Colon (tissue), 2 donors: ENCODE measurements at regions not wholly inside any gene's neighbourhood (a gene's known extent, or its start where the extent isn't known, plus 50 kb on each side); places are given as distances from the start of the nearest gene placed in this dataset.
"Not testable (repeated sequence)": the region's sequence is repeated elsewhere in the genome, so short reads cannot be mapped to it uniquely, and the experiment has no call there.

Source experiments
- FAIRE-seq: peaks from 2 replicates; lab custom pipeline; 2012; peaks lifted over from hg19 to GRCh38; lab: Jason Lieb, UNC
- donor health status: control.
- donor health status: control.

DNA sequence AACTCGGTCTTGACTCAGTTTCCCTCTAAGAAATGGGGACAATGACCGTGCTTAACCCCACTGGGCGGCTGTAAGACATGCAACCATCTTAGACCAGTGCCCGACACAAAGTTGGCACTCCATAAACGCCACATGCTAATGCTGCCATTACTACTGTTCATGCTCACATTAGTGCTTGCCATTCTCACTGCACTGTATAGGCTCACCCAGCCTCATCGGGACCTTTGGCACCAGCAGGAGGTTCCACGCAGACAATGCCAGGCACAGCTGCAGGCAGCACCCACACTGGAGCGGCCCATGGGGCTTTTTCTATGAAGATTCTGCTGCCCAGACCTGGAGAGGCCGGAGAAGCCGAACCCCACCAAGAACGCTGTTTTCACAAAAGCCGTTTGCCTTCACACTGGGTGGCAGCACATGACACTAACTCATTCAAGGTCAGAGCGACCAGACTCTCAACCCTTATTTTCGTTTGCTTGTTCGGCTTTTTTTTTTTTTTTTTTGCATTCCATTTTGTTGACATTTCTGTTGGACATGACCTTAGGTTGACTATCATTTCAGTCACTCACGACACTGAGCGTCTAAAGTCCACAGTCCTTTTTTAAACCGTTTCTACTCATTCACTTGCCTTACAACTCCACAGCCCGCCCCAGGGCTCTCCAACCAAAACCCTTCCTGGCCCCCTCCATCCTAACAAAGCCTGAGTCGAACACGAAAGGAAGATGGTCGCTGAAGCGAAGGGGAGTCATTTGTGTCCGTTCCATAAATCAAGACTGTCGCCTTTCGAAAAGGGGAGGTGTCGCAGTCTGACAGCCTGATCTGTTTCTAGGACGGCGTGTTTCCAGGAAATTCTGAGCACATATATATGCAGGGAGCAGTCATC lies 124.4 kb upstream of the RNF32 start:
- no peak for FAIRE-seq

DNA sequence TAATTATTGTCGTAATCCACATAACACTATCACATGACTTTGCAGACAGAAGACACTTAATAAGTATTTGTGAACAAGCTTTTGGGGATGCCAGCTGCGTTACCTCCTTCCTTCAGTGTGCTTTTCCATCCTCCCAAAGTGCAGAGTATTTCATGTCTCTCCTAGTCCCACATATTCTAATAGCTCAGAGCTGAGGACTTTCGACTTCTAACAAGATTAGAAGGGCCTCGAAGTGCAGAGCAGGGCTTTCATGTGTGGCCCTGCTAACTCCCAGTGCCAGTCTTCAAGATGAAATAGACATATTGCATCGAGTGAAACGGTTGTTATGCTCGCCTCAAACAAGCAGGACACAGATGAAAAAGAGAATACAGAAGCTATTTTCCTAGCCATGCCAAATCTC lies 125.7 kb upstream of the RNF32 start:
- no peak for FAIRE-seq

DNA sequence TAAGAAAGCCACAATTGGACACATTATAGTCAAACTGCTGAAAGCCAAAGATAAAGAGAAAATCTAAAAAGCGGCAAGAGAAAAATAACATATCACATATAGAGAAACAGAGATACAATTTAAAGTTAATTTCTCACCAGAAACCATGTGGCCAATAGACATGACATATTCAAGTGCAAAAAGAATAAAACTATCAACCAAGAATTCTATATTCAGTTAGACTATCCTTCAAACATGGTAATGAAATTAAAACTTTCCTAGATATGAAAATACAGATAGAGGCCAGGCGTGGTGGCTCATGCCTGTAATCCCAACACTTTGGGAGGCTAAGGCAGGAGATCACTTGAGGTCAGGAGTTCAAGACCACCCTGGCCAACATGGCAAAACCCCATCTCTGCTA lies 129.1 kb upstream of the RNF32 start:
- no peak for FAIRE-seq

DNA sequence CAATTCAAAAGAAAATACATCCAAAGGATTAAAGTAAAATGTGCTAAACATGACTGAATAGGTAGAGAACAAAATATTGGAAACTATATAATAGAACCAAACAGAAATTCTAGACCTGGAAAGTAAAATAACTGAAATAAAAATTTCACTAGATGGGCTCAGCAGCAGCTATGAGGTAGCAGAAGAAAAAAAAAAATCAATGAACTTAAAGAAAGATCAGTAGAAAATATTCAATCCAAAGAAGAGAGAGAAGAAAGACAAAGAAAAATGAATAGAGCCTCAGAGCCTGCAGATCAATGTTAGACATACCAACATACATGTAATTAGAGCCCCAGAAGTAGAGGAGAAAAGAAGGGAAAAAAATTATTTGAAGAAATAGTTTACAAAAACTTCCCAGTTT lies 129.6 kb upstream of the RNF32 start:
- FAIRE-seq = no peak

DNA sequence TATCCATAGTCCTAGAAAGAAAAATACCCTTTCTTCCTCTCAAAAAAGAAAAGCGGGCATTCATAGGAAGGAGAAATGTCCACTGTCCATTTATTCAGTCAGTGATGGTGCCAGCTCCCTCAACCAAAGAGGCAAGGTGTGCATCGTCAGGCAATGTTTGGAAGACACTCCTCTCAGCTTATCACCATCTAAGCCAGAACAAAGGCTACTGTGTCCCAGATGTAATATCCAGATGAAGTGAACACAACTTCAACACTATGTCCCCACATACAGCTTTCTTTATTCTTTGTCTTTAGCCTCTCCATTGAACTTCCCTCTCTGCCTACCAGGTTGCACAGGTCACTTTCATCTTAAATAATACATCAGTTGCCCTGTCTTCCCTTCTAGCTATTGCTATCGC lies 131.4 kb upstream of the RNF32 start:
- no peak for FAIRE-seq

DNA sequence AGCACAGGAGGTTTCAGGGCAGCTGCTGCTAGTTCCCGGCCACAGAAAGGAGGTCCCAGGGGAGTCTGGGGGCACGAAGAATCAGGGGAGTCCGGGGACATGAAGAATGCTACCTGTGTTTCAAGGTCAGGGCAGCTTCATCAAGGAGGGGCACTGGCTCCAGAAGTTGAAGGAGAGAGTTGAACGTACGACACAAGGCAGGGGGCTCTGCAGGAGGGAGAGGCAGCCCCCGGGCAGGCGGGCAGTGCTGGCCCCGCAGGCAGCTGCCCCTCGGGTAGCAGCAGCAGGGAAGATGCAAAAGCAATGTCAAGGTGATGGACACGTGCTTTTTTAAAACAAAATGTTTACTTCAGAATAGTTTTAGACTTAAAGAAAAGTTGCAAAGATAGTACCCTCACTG lies 134.7 kb upstream of the RNF32 start:
- no peak for FAIRE-seq

DNA sequence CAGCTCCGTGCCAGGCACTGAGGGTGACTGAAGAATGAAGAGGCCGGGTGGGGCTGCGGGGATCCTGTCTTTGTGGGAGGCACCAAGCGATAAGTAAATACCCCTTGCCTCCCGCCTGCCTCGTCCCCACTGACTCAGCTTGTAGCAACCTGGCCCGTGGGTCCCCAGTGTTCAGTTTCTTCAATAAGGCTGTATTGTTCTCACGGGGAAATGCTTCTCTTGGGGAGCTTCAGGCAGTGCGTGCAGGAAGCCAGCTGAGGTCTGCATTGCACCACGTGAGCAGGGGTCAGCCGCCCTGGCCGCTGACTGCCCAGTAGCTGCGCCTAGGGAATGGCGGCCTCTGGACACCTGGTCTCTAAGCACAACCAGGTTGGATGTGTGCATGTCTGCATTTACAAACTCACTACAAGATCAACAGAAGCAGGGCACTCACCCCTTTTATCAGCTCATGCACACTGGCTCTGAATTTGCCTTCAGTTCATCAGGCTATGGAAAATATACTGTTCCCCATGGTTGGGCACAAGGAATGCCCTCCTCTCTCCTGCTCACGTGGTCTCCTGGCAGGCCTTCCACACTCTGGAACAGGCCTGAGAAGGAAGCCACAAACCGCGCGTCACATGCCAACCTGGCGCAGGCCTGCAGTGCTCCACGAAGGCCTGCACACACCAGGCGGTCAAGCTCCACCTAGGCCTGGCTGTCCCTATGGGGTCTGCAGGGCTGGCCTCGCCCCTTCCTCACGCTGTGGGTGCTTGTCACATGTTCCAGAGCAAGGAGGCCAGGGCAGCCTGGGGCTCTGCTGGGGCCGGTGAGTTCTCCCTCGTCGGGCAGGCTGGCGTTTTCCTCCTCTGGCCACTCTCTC lies 135.7 kb upstream of the RNF32 start:
- FAIRE-seq = no peak

DNA sequence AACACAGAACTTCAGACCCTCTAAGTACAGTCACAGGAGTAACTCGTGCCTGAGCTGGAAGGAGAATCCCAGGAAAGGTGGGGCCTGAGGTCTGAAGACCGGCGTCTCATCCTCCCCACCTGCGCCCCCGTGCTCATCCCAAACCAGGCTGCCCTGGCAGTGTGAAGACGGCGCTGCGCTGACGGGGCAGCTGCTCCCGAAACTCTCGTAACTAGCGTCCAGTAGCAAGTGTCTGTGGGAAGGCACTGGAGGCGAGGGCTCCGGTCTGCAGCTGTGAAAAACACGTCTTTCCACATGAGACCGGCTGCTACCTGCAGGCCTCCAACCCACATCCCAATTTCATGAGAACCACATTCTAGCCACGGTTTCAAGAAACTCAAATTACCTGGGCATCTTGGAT lies 136.6 kb upstream of the RNF32 start:
- FAIRE-seq = no peak

DNA sequence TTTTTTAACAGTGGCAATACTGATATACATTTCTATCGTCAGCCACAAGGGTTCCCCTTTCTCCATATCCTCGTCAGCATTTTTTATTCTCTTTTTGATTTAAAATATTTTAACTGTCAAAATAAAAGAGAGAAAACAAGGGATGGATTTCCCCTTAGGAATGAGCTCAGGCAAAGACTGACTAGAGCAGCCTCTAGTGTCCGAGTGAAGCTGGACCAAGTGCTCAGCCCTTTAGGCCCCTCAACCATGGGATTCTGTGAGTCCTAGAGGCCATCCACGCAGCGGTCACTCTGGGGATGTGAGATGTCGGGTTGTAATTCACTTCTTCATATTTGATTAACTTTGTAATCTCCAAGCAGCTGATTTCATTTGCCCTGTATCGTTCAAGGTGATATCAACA lies 137.4 kb upstream of the RNF32 start:
- no peak for FAIRE-seq

DNA sequence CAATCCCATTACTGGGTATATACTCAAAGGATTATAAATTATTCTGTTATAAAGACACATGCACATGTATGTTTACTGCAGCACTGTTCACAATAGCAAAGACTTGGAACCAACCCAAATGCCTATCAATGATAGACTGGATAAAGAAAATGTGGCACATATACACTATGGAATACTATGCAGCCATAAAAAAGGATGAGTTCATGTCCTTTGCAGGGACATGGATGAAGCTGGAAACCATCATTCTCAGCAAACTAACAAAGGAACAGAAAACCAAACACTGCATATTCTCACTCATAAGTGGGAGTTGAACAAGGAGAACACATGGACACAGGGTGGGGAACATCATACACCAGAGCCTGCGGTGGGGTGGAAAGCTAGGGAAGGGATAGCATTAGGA lies 138.8 kb upstream of the RNF32 start:
- FAIRE-seq = not testable (repeated sequence)

DNA sequence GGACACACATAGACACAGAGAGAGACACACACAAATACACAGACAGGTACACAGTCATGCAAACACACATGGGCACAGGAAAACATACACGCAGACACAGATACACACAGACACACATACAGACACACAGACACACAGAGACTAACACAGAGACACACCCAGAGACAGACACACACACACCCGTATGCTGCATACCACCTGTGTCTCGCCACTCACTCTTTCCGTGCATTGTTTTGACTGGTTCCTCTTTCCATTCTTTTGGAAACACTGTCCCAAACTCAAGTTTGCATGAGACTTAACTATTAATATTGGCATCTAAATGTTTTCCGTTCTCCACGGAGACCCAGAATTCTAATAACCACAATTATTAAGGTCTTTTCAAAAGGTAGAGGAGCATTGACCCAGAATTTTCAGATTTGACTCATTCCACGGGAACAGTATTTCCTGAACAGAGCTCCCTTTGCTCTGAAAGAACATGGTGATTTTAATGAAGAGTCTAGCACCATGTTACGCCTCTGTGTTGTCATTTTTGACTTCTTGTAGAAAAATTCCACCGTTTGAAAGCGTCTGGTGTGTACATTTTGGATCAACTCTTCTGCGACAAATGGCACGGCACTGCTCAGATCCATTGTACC lies 141.2 kb upstream of the RNF32 start:
- FAIRE-seq = no peak

DNA sequence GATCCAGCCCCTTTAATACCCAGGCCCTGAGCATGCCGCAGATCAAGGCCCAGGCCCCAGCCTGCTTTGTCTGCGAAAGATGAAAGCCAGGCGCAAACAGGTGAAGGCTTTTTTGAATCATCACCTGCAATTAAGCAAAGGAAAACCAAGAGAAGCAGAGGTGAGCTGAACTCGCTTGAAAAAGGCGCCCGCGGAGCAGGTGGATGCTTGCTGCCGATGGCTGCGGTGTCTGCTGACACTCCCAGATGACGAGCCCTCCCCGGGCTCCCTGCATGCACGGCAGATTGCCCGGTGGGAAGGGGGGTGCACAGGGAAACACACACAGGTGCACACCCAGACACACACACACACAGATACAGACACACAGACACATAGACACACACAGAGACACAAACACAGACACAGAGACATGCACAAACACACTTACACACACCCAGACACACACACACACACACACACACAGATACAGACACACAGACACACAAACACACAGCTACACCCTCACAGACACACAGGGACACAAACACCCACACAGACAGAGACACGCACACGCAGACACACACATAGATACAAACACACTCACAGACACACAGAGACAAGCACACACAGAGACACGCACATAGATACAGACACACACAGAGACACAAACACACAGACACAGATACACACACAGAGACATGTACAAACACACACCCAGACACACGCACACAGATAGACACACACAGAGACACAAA lies 142.6 kb upstream of the RNF32 start:
- FAIRE-seq = no peak

DNA sequence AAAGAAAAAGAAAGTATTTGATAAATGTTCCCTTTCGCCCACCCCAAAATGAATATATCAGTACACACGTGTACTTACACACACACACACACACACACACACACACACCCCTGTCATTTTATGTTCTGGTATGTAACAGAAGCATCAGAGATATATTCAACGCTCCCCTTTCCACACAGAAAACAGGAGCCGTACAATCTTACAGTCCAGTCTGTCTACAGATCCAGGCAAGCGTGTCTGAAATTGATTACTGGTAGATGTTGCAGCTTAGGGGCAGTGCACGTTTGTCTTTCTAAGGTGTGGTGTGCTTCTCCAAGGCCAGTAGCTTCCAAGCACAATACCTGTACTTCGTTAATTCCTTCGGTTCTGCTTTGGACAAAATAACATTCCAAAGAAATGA lies 143.7 kb upstream of the RNF32 start:
- no peak for FAIRE-seq

DNA sequence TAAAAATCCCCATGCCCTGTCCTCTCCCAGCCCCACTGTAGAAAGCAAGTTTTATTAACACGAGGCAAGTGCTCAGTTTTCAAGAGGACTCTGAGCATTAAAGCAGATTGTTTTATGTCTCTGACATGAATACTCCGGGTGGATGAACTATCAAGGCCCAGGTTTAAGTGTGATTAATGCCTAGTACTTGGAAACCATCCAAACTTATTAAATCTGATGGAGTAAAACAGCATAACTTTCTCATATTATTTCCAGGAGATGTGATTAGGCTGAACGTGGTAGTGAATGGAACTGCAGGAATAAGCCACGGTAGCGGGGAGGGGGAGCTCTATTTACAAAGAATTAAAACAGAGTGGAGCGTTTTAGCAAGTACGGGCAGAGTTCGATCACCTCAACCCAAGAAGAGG lies 144.2 kb upstream of the RNF32 start:
- no peak for FAIRE-seq

DNA sequence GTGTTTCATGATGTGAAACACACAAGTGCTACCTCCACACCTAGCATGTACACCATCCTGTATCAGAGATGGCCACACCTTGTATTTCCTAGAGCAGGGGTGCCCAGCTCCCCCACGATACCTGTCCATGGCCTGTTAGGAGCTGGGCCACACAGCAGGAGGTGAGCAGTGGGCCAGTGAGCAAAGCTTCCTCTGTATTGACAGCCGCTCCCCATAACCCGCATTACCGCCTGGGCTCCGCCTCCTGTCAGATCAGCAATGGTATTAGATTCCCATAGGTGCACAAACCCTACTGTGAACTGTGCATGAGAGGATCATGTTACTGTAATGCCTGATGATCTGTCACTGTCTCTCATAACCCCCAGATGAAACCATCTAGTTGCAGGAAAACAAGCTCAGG lies 145.6 kb upstream of the RNF32 start:
- no peak for FAIRE-seq

DNA sequence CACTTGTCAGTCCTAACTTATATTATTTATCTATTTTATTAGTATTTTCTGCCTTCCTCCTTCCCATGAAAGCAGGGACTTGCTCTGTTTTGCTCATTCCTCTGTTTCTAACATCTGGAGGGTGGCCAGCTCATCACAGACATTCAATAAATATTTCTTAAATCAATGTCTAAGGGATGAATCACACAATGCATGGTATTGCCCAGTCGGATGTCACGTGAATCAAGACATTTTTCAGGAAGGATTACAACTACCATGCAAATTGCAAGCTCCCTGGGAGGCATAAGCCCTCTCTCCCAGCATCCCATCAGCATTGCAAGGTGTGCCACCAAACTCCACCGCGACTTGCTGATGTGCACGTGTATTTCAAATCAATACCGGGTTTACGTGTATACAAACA lies 146.6 kb upstream of the RNF32 start:
- no peak for FAIRE-seq

DNA sequence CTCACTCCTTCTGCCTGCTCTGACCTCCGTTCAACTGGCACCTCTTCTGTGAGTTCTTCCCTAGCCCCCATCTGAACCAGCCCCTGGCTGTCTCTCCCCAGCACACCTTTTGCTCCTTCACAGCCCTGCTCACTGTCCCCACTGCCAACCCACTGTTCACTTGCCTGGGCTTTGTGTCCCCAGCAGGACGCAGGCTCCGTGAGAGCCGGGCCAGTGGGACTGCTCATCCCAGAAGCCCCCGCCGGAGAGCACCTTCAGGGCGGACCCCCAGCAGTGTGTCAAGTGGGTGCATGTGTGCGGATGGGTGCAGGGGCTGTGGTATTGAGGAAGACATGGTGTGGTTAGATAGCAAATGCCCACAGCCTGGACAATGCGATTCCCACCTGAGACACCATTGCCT lies 148.4 kb upstream of the RNF32 start:
- FAIRE-seq = no peak

DNA sequence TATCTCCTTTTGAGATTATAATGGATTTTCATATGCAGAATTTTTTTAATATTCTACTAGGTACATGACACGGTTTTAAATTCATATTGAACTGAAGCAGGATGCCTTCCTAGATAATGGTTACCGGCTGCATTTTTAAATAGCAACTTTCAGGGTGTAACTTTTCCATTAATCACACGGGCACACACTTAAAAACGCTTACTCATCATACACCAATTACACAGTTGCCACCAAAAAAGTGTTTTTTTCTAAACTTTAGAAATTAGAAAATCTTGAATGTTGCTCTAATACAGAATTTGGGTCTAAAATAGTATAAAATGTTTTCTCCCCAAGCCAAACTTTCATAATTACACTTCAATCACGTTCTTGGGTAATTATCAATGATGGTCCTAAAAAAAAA lies 149.1 kb upstream of the RNF32 start:
- FAIRE-seq = no peak

DNA sequence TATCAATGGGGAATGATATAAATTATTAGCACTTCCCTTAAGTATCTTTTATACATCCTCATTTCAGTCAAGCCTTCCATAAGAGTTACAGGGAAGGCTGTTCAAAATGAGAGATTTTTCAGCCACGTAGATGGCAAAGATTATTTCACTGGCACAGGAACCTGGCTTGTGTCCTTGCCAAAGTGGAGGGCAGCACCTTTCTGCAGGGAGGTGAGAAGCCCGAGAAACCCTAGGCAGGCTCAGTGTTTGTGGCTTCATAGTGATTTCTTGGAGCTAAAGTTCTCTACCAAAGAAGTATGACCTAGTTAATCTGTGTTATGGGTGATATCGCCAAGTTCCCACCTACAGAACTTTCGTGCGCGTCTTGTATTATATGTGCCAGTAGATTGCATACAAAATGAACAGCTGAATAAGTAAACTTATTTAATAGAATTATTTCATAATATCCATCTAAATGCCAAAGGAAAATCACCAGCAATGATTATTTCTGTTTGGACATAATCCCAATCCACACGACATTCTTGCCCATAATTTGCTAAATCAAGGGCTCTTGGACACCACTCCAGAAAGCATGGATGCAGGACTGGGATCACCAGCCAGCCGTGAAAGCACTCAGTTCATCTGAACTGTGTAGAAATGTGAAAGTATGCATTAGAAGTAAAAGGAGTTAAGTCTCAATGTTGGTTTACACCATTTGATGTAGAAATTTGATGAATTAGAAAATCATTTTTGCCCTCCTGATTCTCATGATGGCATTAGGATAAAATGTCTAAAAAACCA lies 150.4 kb upstream of the RNF32 start:
- FAIRE-seq = no peak

DNA sequence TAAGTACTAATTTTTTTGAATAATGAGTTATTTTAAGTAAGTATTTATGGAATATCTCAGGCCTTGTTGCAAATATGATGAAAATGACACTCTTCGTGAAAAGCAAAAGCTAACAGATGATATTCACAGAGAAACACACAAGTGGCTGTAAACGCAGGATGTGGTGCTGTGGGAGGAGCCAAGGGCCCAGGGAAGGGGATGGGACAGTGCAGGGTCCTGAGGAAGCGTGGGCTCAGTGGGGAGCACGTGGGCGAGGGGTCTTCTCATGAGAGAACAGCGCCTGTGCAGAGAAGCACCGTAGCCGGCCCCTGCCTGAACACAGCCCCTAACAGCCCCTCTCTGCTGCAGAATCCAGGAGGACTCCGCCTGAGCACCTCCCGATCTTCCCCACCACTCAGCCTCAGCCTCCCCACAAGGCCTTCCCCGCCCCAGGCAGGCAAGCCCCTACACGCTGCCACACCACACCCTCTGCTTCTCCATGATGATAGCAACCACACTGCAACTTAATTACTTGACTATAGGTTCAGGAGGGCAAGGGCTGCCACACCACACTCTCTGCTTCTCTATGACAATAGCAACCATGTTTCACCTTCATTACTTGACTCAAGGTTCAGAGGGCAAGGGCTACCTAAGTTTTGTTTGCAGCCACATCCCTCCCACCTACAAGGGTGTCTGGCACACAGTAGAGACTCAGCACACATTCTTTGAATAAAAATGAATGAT lies 152.6 kb upstream of the RNF32 start:
- no peak for FAIRE-seq

DNA sequence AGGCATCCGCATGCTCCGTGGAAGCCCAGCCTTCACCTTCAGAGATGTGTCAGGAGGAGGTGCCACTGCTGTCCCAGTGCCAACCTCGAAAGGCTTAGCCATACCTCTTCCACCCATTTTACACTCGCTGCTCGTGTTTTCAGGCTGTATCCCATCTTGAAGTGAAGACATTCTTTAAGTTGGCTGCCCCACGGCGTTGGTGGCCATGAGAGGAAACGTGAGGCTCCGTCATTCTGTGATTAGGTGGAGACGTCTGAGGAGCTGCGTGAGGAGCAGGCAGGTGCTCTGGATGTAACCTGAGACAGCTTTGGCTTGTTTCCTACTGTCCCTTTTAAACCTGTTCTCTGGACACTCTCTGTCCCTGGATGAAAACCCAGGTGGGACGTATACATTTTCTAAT lies 159.9 kb upstream of the RNF32 start:
- FAIRE-seq = no peak
